GM23248 (cell line): ENCODE measurements at regions not wholly inside any gene's neighbourhood (a gene's known extent, or its start where the extent isn't known, plus 50 kb on each side); places are given as distances from the start of the nearest gene placed in this dataset.
A peak's percentile ranks its signal among the peaks of the same experiment; 100 is the strongest.
"Not testable (repeated sequence)": the region's sequence is repeated elsewhere in the genome, so short reads cannot be mapped to it uniquely, and the experiment has no call there.

Source experiments
- DNase-seq: peaks from one replicate; pipeline ENCODE4 v3.0.0-alpha.2; 2015
- H2AFZ ChIP-seq: fragments of 200-600 bp; sonication (generic); 2 replicates; pipeline ENCODE4 v1.6.1; 2016; ENCODE audit warnings: antibody characterized with exemption
- H3F3A ChIP-seq: fragments of 200-600 bp; sonication (generic); 2 replicates; pipeline ENCODE4 v1.6.1; 2016; ENCODE audit warnings: mild to moderate bottlenecking, antibody characterized with exemption, mixed run types; ENCODE audit not compliant: insufficient read depth
- H3K27ac ChIP-seq: fragments of 200-600 bp; sonication (generic); 2 replicates; pipeline ENCODE4 v1.5.1; 2016; ENCODE audit warnings: mild to moderate bottlenecking
- H3K27me3 ChIP-seq: fragments of 200-600 bp; sonication (generic); replicated peaks from 2 replicates; pipeline ENCODE4 v1.6.1; 2016; ENCODE audit warnings: mild to moderate bottlenecking; ENCODE audit not compliant: insufficient read depth
- H3K36me3 ChIP-seq: fragments of 200-600 bp; sonication (generic); 2 replicates; pipeline ENCODE4 v1.6.1; 2016; ENCODE audit warnings: low read depth, mild to moderate bottlenecking
- H3K4me1 ChIP-seq: fragments of 200-600 bp; sonication (generic); 2 replicates; pipeline ENCODE4 v1.6.1; 2016; ENCODE audit warnings: mild to moderate bottlenecking; ENCODE audit not compliant: insufficient read depth
- H3K4me2 ChIP-seq: fragments of 200-600 bp; sonication (generic); one replicate; pipeline ENCODE4 v1.6.1; 2016; ENCODE audit warnings: mild to moderate bottlenecking; ENCODE audit not compliant: unreplicated experiment
- H3K4me3 ChIP-seq: fragments of 200-600 bp; sonication (generic); 2 replicates; pipeline ENCODE4 v1.5.1; 2016; ENCODE audit warnings: mild to moderate bottlenecking
- H3K79me2 ChIP-seq: fragments of 200-600 bp; sonication (generic); 2 replicates; pipeline ENCODE4 v1.6.1; 2016; ENCODE audit warnings: mild to moderate bottlenecking; ENCODE audit not compliant: insufficient read depth
- H3K9ac ChIP-seq: fragments of 200-600 bp; sonication (generic); 2 replicates; pipeline ENCODE4 v1.6.1; 2016; ENCODE audit warnings: mild to moderate bottlenecking
- H3K9me2 ChIP-seq: fragments of 200-600 bp; sonication (generic); 2 replicates; pipeline ENCODE4 v1.6.1; 2016; ENCODE audit warnings: mixed run types, mild to moderate bottlenecking, moderate library complexity; ENCODE audit not compliant: insufficient read depth
- H3K9me3 ChIP-seq: fragments of 200-600 bp; sonication (generic); one replicate; pipeline ENCODE4 v1.6.1; 2017; ENCODE audit warnings: low read depth
- H4K20me1 ChIP-seq: fragments of 200-600 bp; sonication (generic); 2 replicates; pipeline ENCODE4 v1.6.0; 2016; ENCODE audit not compliant: insufficient read depth
- EZH2 ChIP-seq: fragments of 200-600 bp; sonication (generic); IDR thresholded peaks from 2 replicates; pipeline ENCODE4 v1.6.1; 2018; ENCODE audit warnings: antibody characterized with exemption, mild to moderate bottlenecking; ENCODE audit not compliant: insufficient read depth, poor library complexity, severe bottlenecking
- EZH2phosphoT487 ChIP-seq: fragments of 200-600 bp; sonication (generic); IDR thresholded peaks from 2 replicates; pipeline ENCODE4 v1.6.1; 2018; ENCODE audit warnings: antibody characterized with exemption, moderate library complexity, mild to moderate bottlenecking, low read depth; ENCODE audit not compliant: insufficient read depth
- WGBS, 2 experiments: methylation state at CpG; one replicate each; pipeline ENCODE4 v1.1.6; 2015 to 2017; ENCODE audit warnings: low lambda C conversion rate in 2 of 2, low coverage in 1 of 2; ENCODE audit errors: missing lambda C conversion rate in 2 of 2; 5-methylcytosine and 5-hydroxymethylcytosine counted together
- in situ Hi-C: fragments of 300-500 bp; cut with MboI; formaldehyde crosslinking; loops from 2 replicates; pipeline ENCODE4 v1.15.0; 2020

- Histone ChIP-seq H3K4me3 (no peak overlapping the region), H3K9me3 (no peaks in the 10 kb centered on the region), H3F3A (no peaks in the 10 kb centered on the region), H3K4me1 (no peaks in the 10 kb centered on the region), H3K79me2 (no peaks in the 10 kb centered on the region), H3K27me3 (peaks cover 8% of the 10 kb centered on the region; the same call in 1 of the 2 replicates), H4K20me1 (no peaks in the 10 kb centered on the region), H3K4me2 (no peak overlapping the region), H3K27ac (no peak overlapping the region), H3K9ac (no peak overlapping the region), H3K36me3 (no peaks in the 10 kb centered on the region), H2AFZ (no peak overlapping the region), H3K9me2 (no peaks in the 10 kb centered on the region)
- DNase-seq, result peak; percentile 9
- no peak for TF ChIP-seq EZH2
- no peak for TF ChIP-seq EZH2phosphoT487
- WGBS, 2 experiments, result 30 to 34% methylated on average over 2 of the region's 2 CpGs
- in situ Hi-C loops, result no loop called here
These were observed 258.5 kb downstream of the RPIA start for GRCh38 chr2:88950010-88950409.

- Histone ChIP-seq H3K36me3 (no peaks in the 10 kb centered on the region), H3K9me2 (no peaks in the 10 kb centered on the region), H3F3A (no peaks in the 10 kb centered on the region), H3K27me3 (no peaks in the 10 kb centered on the region), H3K79me2 (no peaks in the 10 kb centered on the region), H3K9ac (no peak overlapping the region), H3K27ac (no peak overlapping the region), H2AFZ (no peak overlapping the region), H3K9me3 (no peaks in the 10 kb centered on the region), H3K4me1 (no peaks in the 10 kb centered on the region), H4K20me1 (no peaks in the 10 kb centered on the region), H3K4me2 (no peak overlapping the region), H3K4me3 (no peak overlapping the region)
- WGBS, 2 experiments, result 41 to 53% methylated on average over 1 of the region's 1 CpG
- in situ Hi-C loops, result no loop called here
- TF ChIP-seq EZH2, result no peak
- TF ChIP-seq EZH2phosphoT487, result no peak
- DNase-seq, result no peak
These were observed 264.1 kb downstream of the RPIA start for GRCh38 chr2:88955607-88956006.

- Histone ChIP-seq H3K4me3 (no peak overlapping the region), H3K4me2 (no peak overlapping the region), H3K27ac (no peak overlapping the region), H3K79me2 (no peaks in the 10 kb centered on the region), H2AFZ (no peak overlapping the region), H3K4me1 (no peaks in the 10 kb centered on the region), H4K20me1 (no peaks in the 10 kb centered on the region), H3K9me3 (no peaks in the 10 kb centered on the region), H3F3A (no peaks in the 10 kb centered on the region), H3K9me2 (no peaks in the 10 kb centered on the region), H3K27me3 (no peaks in the 10 kb centered on the region), H3K9ac (no peak overlapping the region), H3K36me3 (no peaks in the 10 kb centered on the region)
- DNase-seq, result no peak
- in situ Hi-C loops, result no loop called here
- TF ChIP-seq EZH2, result no peak
- TF ChIP-seq EZH2phosphoT487, result no peak
- WGBS, 2 experiments, result 46 to 53% methylated on average over 2 of the region's 2 CpGs
These were observed 268.2 kb downstream of the RPIA start for GRCh38 chr2:88959480-88960204.

- H2AFZ ChIP-seq, H3K27me3 ChIP-seq, H3K79me2 ChIP-seq, H3K9me2 ChIP-seq, H3F3A ChIP-seq, DNase-seq, H3K36me3 ChIP-seq, H3K9me3 ChIP-seq, H4K20me1 ChIP-seq, H3K27ac ChIP-seq, H3K4me1 ChIP-seq, H3K4me2 ChIP-seq, H3K9ac ChIP-seq, in situ Hi-C loops, H3K4me3 ChIP-seq: not testable (repeated sequence)
- WGBS, 2 experiments, result 8 to 11% methylated on average over 3 of the region's 3 CpGs
These were observed 269.9 kb downstream of the RPIA start for GRCh38 chr2:88961323-88961722.

- no peaks in the 10 kb centered on the region for H3K79me2 ChIP-seq
- no peak overlapping the region for H3K4me2 ChIP-seq
- H3K4me3 ChIP-seq, result no peak overlapping the region
- no peaks in the 10 kb centered on the region for H3K36me3 ChIP-seq
- TF ChIP-seq EZH2phosphoT487 (no peak), EZH2 (no peak)
- no peaks in the 10 kb centered on the region for H3K4me1 ChIP-seq
- in situ Hi-C loops, result no loop called here
- H3K27ac ChIP-seq, result no peak overlapping the region
- H3K27me3 ChIP-seq, result no peaks in the 10 kb centered on the region
- no peaks in the 10 kb centered on the region for H3K9me3 ChIP-seq
- WGBS, 2 experiments, result 23 to 31% methylated on average over 3 of the region's 3 CpGs
- DNase-seq, result peak; percentile 5
- no peaks in the 10 kb centered on the region for H4K20me1 ChIP-seq
- no peak overlapping the region for H2AFZ ChIP-seq
- H3K9me2 ChIP-seq, result no peaks in the 10 kb centered on the region
- H3K9ac ChIP-seq, result no peak overlapping the region
- no peaks in the 10 kb centered on the region for H3F3A ChIP-seq
These were observed 276.4 kb downstream of the RPIA start for GRCh38 chr2:88967844-88968243.

- H4K20me1 ChIP-seq, in situ Hi-C loops: not testable (repeated sequence)
- WGBS, 2 experiments, result 0 to 6% methylated on average over 2 of the region's 2 CpGs
These were observed 286.5 kb downstream of the RPIA start for GRCh38 chr2:88978011-88978410.

GRCh38 chr2:88978446-88978845 is 287.0 kb downstream of the RPIA start:
- H3K4me1 ChIP-seq, H3K27ac ChIP-seq, H3K36me3 ChIP-seq, in situ Hi-C loops, H4K20me1 ChIP-seq, H3K4me3 ChIP-seq, H3K79me2 ChIP-seq, H3F3A ChIP-seq, H2AFZ ChIP-seq, H3K4me2 ChIP-seq, DNase-seq, H3K9ac ChIP-seq, H3K27me3 ChIP-seq, H3K9me2 ChIP-seq, H3K9me3 ChIP-seq: not testable (repeated sequence)
- WGBS, 2 experiments, result 44 to 53% methylated on average over 1 of the region's 1 CpG

More at GRCh38 chr2:88978011-88978410, 286.5 kb downstream of the RPIA start:
- H3K9ac ChIP-seq, H2AFZ ChIP-seq, H3K4me2 ChIP-seq, H3K4me1 ChIP-seq, H3K27ac ChIP-seq, H3K9me2 ChIP-seq, H3F3A ChIP-seq, H3K36me3 ChIP-seq, DNase-seq, H3K4me3 ChIP-seq, H3K27me3 ChIP-seq, H3K79me2 ChIP-seq, H3K9me3 ChIP-seq: not testable (repeated sequence)
